Psoas muscle (tissue), 7 donors: ENCODE measurements at regions not wholly inside any gene's neighbourhood (a gene's known extent, or its start where the extent isn't known, plus 50 kb on each side); places are given as distances from the start of the nearest gene placed in this dataset.

Experiments
- ATAC-seq, 4 donors: fragments of 200-7000 bp; cut with Tn5 transposase; one replicate each; pipeline ENCODE4 v1.9.1; 2020; ENCODE audit warnings: moderate library complexity in 3 of 4, mild to moderate bottlenecking in 2 of 4
- DNase-seq, 2 donors: peaks; one replicate each; pipeline ENCODE4 v3.0.0-alpha.2; 2020
- H3K27ac ChIP-seq: fragments of 200-600 bp; one replicate; pipeline ENCODE4 v1.8.0; 2022
- H3K27me3 ChIP-seq, 3 donors: fragments of 200-600 bp in 1 of 3; one replicate each; pipeline versions ENCODE4 v1.6.1 to v1.8.0; 2013 to 2022; ENCODE audit warnings: low read length in 2 of 3, mild to moderate bottlenecking in 2 of 3, moderate library complexity in 1 of 3; ENCODE audit not compliant: insufficient read depth in 3 of 3
- H3K36me3 ChIP-seq, 2 donors: fragments of 200-600 bp in 1 of 2; one replicate each; pipeline versions ENCODE4 v1.6.1 to v1.8.0; 2013 to 2022; ENCODE audit warnings: low read depth in 1 of 2, mild to moderate bottlenecking in 1 of 2, moderate library complexity in 1 of 2; ENCODE audit not compliant: insufficient read depth in 1 of 2
- H3K4me1 ChIP-seq: fragments of 200-600 bp; one replicate; pipeline ENCODE4 v1.8.0; 2022
- H3K4me3 ChIP-seq: fragments of 200-600 bp; one replicate; pipeline ENCODE4 v1.8.0; 2022; ENCODE audit warnings: mild to moderate bottlenecking
- H3K9me3 ChIP-seq: fragments of 200-600 bp; one replicate; pipeline ENCODE4 v1.8.0; 2022
- CTCF ChIP-seq: fragments of 200-600 bp; IDR thresholded peaks from one replicate; pipeline ENCODE4 v1.8.0; 2022; ENCODE audit warnings: antibody characterized with exemption
- WGBS, 3 donors: extraction: QIAGEN DNeasy Blood & Tissue Kit; methylation state at CpG; one replicate each; pipeline versions ENCODE4 v1.1.6 to v1.1.7; 2013; 5-methylcytosine and 5-hydroxymethylcytosine counted together
- intact Hi-C, 2 donors: fragments of 100-400 bp; cut with DNase I; formaldehyde crosslinking; loops; one replicate each; pipeline versions ENCODE4 v1.11.0 to v1.14.2; 2022
- donor health status: healthy with polysubstance abuse.
- donor health status: DM: no; HTN: no; CAD: no; lungs with moderate emphysema.
- donor health status: Bipolar disorder and iron deficiency.
- donor health status: healthy.
- donor health status: DM: yes; HTN: yes; CAD: no.
- donor health status: DM: no; HTN: no; CAD: no.
- donor health status: DM: yes; HTN: yes; CAD: no.

- Histone ChIP-seq H3K9me3 (no peaks in the 10 kb centered on the region), H3K27me3 (no peaks in the 10 kb centered on the region), H3K36me3 (no peaks in the 10 kb centered on the region), H3K4me1 (peaks cover 28% of the 10 kb centered on the region), H3K4me3 (no peak overlapping the region), H3K27ac (no peak overlapping the region)
- TF ChIP-seq CTCF, result no peak
- no peak for DNase-seq
- intact Hi-C loops, result loop anchor here in 1 of 2 donors (5.0 kb wide), 3 partner anchors 51 to 151 kb away; no protein-coding TSS in a partner anchor
- ATAC-seq, result no peak
These were observed 79.5 kb upstream of the ZNF648 start for GRCh38 chr1:182141040-182141439.

DNA sequence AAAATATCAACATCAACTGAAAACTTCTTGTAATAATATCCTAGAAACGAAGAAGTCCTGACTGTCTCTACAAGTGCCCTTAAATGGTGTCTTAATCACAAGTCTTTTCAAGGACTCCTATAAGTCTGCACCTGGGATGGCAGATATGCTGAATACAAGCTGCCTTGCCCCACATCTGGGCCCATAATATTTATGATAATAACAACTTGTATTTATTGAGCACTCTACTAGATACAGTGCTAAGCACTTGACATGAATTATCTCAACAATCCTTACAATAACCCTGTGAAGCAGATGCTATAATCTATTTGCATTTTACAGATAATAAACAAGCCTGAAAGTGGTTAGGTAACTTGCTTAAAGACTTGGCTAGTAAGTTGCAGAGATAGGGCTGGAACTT, 78.0 kb upstream of the ZNF648 start:
- no peak for DNase-seq
- no peaks in the 10 kb centered on the region for H3K36me3 ChIP-seq
- H3K4me3 ChIP-seq, result no peak overlapping the region
- H3K27me3 ChIP-seq, result no peaks in the 10 kb centered on the region
- no peak for ATAC-seq
- no peak overlapping the region for H3K27ac ChIP-seq
- TF ChIP-seq CTCF, result no peak
- no peaks in the 10 kb centered on the region for H3K9me3 ChIP-seq
- peaks cover 16% of the 10 kb centered on the region for H3K4me1 ChIP-seq
- WGBS, 3 donors, result 88 to 92% (median 90%) methylated on average over 1 of the region's 1 CpG
- intact Hi-C loops, result loop anchor here in 1 of 2 donors (5.0 kb wide), 1 partner anchor 52 kb away; no protein-coding TSS in a partner anchor

- no peak overlapping the region for H3K4me3 ChIP-seq
- 72 to 88% (median 83%) methylated on average over 1 of the region's 1 CpG for WGBS, 3 donors
- no peak for ATAC-seq
- DNase-seq, result no peak
- no peaks in the 10 kb centered on the region for H3K4me1 ChIP-seq
- H3K36me3 ChIP-seq, result no peaks in the 10 kb centered on the region
- no peak for TF ChIP-seq CTCF
- H3K27me3 ChIP-seq, result no peaks in the 10 kb centered on the region
- H3K9me3 ChIP-seq, result no peaks in the 10 kb centered on the region
- no peak overlapping the region for H3K27ac ChIP-seq
- intact Hi-C loops, result loop anchor here in 1 of 2 donors (5.0 kb wide), 1 partner anchor 50 kb away; no protein-coding TSS in a partner anchor
These were observed 76.0 kb upstream of the ZNF648 start for GRCh38 chr1:182137546-182137945.

GRCh38 chr1:182135946-182136345, 74.4 kb upstream of the ZNF648 start:
- H3K9me3 ChIP-seq, result no peaks in the 10 kb centered on the region
- no peak for TF ChIP-seq CTCF
- no peak for ATAC-seq
- no peak overlapping the region for H3K4me3 ChIP-seq
- H3K4me1 ChIP-seq, result no peaks in the 10 kb centered on the region
- intact Hi-C loops, result loop anchor here in 1 of 2 donors (5.0 kb wide), 1 partner anchor 49 kb away; no protein-coding TSS in a partner anchor
- no peak overlapping the region for H3K27ac ChIP-seq
- no peak for DNase-seq
- WGBS, 3 donors, result 75 to 83% (median 82%) methylated on average over 1 of the region's 1 CpG
- no peaks in the 10 kb centered on the region for H3K36me3 ChIP-seq
- no peaks in the 10 kb centered on the region for H3K27me3 ChIP-seq

- WGBS, 3 donors, result 93 to 98% (median 95%) methylated on average over 4 of the region's 4 CpGs
- intact Hi-C loops, result no loop called here
- Histone ChIP-seq H3K36me3 (no peaks in the 10 kb centered on the region), H3K4me3 (no peak overlapping the region), H3K27me3 (no peaks in the 10 kb centered on the region), H3K27ac (no peak overlapping the region), H3K9me3 (no peaks in the 10 kb centered on the region), H3K4me1 (no peaks in the 10 kb centered on the region)
- no peak for ATAC-seq
- no peak for DNase-seq
- TF ChIP-seq CTCF, result no peak
These were observed 72.7 kb upstream of the ZNF648 start for GRCh38 chr1:182134257-182134656.
